Activated CD4-positive, alpha-beta T cell treated with anti-CD3 and anti-CD28 coated beads, Interleukin-2, amount 50 U/mL, for 16 hours (primary cell): ENCODE measurements at regions not wholly inside any gene's neighbourhood (a gene's known extent, or its start where the extent isn't known, plus 50 kb on each side); places are given as distances from the start of the nearest gene placed in this dataset.
A peak's percentile ranks its signal among the peaks of the same experiment; 100 is the strongest.
"Not testable (repeated sequence)": the region's sequence is repeated elsewhere in the genome, so short reads cannot be mapped to it uniquely, and the experiment has no call there.

ENCODE experiments used
- DNase-seq: peaks from one replicate; pipeline ENCODE4 v3.0.0-alpha.2; 2020

DNA sequence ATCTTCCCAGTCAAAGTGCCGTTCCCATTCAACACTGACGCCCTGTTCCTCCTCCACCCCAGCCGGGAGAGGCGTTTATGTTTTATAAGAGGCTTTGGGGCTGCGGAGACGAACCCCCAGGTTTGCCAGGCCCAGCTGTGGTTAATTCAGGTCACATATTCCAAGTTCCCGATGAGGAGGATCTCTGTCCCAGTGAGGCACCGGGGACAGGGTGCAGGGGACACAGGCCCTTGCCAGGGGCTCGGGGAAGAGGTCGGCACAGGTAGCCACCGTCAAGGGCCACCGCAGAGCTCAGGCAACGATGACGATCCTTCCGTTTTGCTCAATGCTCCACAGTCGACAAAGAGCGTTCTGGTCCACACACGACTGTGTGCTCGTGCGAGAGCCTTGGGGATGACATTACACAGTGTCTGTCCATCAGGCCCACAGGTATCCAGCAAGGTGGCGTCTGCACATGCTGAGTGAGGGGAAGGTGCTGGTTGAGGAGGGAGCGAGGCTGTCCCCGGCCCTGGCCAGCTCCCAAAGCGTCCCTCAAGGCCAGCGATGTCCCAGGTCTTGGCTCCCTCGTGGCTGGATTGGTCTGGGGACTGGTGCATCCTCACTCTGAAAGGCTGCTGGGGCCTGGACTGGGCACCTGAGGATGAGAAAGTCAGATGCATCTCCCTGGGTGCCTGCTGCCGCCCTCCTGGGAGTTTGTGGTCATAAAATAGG lies 189.2 kb upstream of the C14orf180 start:
- no peak for DNase-seq

DNA sequence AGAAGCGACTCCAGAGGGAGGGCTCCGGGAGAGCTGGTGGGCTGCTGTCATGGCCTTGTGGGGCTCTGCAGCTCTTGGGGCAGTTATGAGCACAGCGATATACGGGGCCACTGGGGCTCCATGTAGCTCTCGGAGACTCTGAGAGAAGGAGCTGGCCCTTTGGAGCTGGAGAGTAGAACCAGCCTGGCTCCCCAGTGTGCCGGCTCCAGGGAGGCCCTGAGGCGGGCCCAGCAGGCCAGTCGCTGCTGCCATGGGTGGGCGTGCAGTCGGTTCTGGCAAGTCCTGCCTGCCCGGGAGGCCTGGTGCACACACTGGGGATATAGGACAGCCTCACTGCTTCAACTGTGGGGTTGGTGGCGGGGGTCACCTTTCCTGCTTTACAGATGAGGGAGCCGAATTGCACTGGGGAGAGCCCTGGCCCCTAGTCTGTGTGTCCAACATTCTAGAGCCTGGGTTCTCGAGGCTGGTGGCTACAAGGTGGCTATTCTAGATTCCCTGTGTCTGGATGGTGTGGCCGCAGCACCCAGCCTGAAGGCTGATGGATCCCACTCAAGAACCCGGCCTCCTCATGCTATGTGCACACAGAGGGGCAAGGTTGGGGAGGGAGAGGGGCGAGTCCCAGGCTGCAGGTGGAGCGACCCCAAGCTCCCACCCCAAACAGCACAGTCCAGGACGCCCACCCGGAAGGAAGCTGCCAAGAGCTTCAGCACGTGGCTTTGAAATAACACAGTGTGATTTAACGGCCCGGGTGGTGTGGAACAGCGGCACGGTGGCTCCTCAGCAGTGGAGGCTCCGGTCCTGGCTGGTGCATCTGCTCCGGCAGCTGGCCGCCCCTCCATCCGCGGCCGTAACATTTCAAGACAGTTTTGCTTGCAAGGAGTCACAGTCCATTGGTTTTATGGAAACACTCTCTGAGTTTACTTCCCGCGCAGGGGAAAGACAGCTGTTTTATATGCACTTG lies 188.3 kb upstream of the C14orf180 start:
- no peak for DNase-seq

DNA sequence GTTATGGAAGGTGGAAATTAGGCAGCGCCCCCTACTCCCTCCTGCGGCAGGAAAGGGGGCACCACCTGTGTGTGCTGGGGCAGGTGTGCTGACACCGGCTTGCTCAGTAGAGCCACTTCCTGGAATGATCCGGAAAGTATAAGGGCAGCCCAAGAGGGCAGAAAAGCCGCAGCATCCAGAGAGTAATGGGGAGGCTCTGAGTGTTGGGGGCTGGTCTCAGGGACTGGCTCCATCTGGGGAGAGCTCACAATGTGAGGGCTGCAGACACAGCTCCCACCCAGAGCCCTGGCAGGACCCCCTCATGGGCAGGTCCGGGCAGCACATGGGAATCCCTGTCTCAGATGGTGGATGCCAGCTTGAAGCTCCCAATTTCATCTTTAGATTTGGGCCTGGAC lies 187.6 kb upstream of the C14orf180 start:
- no peak for DNase-seq

DNA sequence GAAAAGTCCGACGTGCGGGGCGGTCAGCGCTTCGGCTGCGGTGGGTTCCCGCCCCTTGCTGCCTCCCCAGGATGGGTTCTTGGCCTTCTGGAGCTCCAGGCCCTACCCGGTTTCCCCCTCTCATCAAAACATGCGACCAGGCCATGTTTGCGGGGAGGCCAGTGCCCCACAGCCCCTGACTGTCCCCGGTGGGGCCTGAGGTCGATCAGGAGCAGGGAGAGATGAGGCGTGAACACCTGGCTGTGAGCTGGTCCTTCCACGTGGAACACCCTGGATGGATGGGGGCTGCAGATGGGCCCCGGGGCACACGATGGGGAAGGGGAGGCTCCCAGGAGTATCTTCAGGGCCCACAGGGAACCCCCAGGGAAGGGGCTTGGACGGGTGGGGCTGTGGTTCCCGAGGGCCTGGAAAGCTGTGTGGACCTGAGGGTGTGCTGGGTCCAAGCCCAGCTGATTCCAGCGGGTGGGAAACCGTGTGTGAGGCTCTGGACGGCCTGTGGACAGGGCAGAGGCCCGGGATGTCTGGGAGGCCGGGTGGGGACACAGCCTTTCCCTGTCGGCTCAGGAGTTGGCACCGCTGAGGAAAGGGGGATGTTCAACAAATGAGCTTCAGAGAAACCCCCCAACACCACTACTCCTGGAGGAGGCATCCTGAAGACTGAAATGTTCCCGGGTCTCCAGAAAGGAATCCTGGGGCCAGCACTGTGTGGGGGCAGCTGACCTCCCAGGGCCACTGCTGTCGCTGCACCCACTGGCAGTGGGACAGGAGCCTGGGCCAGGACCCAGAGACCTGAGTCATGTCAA lies 187.0 kb upstream of the C14orf180 start:
- DNase-seq: no peak

DNA sequence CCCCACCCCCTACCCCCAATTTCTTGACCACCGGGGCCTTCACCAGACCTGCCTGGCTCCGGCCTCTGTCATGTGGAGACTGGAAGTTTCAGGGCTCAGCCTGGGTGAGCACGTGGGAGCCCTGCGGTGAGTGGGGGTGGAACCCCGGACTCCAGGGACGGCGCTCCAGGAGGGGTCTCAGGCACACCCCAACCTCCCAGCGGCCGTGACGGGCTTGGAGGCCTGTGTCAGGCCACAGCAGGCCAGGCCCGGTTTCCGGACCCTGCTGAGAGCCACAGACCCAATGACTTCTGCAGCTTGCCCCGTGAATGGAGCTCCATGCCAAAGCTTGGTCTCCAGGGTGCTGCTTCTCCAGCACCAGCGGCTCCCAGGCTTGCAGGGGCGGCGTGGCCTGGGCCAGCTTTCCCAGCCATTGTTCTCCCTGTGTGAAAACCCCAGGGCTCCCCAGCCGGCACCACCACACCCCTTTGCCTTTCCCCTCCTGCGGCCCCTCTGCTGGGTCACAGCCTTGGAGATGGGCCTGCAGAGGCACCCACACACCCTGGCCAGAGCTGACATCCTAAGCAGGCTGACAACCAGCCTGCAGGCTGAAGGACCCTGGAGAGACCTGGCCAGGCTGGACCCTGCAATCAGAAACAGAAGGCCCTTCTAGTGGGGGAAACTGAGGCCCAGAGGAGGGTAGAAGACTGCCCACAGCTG lies 186.2 kb upstream of the C14orf180 start:
- DNase-seq: no peak

DNA sequence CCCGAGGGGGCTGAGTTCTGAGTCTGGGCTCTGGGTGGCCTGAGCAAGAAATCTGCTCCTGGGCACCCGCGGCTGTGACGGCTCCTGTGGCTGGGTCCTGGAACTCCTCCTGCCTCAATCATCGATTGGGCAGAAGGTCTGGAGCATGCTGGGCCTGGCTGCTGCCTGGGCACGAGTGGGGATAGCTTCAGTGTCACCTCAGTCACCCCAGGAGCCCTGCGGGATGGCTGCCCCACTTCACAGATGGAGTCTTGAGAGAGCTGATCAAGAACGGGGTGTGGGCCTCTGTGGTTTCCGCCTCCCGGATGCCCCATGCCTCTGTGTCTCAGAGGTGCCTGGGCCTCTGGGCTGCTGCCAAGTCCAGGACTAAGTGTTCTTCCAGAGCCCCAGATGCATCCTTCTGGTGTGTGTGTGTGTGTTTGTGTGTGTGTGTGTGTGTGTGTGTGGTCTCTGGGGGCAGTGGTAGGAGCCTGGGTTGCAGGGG lies 185.6 kb upstream of the C14orf180 start:
- DNase-seq: peak; percentile 59

DNA sequence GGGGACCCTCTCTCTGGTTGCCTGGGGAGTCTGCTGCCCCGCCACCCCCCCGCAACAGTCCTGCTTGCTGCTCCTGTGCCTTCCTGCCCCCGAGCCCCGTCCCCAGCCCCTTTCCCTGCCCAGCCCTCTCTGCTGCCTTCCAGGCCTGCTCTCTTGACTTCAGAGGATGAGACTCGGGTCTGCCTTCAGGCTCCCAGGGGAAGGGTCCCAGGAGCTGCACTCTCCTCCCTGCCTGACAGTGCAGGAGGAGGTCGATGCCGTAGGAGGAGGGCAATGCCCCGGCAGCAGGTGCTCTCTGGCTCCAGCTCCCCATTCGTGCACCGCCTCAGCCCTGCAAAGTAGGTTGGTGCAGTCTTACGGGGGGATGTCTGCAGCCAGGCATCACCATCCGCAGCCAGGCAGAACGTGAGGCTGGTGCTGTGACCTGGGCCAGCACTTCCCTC lies 185.1 kb upstream of the C14orf180 start:
- DNase-seq: no peak

DNA sequence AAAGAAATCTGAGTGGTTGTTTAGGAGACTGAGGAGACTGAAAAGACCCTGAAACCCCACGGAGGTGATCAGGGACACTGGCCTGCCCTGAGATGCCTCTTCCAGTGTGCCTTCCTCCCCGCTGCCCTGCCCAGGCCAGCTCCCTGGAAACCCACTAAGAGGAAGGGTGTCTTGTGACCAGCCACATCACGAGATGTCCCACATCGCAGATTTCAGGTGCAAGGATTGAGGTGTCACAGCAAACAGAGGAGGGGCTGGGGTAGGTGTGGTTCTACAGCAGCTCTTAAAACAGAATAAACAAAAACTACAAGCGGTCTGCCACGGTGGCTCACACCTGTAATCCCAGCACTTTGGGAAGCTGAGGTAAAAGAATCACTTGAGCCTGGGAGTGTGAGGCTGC lies 184.3 kb upstream of the C14orf180 start:
- no peak for DNase-seq

DNA sequence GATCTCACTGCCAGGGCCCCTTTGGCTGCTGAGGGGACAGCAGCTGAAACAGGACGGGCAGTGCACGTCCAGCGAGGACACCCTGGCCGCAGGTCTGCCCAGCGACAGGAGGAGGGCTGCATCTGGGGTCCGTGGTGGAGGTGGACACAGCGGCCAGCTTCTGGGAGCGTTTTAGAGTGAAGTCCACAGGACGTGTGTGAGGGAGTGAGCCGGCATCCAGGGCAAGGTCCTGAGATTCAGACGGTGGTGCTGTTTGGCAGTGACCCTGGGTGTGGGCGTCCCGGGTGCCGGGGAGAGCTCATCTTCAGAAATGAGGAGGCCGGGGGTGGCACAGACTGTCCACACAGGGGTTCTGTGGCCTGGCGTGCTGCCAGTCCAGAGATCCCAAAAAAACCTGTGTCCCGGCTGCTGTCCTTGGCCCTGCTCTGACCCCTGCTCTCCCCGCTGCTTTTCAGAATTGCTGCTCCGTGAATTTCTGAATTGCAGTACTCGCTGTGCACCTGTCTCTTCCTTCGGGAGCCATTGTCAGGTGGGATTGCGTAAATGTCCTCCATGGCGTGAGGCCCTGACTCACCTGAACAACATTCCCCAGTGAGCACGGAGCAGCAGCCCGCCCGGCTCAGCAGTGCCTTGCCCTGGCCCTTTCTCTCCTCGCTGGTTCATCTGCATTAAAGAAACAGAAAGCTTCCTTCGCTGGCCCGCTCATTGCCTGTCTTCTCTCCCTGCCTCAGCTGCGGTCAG lies 183.5 kb upstream of the C14orf180 start:
- no peak for DNase-seq

DNA sequence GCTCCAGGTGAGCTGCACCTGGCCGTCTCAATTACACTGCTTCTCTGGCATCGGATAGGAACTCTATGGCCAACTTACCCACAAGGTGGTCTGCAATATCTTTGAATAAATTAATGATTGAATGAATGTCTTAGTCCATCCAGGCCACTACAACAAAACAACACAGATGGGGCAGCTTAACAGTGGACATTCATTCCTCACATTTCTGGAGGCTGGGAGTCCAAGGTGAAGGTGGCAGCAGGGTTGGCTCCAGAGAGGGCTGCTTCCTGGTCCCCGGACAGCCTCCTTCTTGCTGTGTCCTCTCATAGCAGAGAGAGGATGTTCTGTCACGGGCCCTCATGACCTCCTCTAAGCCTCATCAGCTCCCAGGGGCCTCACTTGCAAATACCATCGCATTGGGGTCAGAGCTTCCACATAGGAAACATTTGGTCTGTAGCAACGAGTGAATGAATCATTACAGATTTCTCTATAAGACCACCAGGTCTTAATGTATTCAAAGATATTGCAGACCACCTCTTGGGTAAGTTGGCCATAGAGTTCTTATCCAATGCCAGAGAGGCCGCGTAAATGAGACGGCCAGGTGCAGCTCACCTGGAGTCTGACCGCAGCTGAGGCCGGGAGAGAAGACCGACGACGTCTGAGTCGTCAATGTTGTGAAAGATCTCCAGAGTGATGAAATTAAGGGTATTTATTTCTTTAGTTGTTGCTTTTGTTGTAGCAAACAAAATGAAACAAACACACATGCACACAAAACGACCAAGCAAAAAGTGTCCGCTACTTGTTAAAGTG lies 182.7 kb upstream of the C14orf180 start:
- no peak for DNase-seq

DNA sequence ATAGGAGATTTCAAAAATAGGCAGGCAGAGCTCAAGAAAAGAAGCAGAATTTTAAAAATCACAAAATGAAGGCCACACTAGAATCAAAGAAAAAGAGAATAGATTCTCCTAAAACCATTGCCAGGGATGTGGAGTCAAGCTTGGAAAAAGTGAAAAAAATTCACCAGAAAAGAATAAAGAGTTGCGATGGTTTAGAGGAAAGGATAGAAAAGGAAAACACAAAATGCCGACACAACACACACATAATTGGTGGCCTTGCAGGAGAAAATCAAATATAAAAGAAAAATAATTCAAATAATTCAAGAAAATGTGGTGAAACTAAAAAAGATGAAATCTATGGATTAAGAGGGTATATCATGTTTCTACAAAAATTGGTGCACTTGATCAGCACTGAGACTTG lies 181.6 kb upstream of the C14orf180 start:
- DNase-seq: no peak

DNA sequence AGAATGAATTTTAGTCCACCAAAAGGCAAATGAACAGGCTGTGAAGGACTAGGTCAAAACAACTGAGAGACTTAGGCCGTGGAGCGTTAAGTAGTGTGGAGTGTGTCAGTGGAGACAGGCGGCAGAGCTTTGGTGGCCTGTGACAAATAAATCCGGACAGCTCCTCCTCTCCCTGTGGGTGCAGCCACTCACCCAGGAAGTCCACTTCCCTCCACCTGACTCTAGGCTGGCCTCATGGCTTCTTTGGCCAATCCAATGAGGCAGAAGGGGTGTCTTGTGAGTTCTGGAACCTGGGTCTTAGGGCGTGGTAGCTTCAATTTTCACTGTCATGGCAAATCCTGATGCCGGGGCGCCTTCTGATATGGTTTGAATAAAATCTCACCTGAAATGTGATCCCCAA lies 180.9 kb upstream of the C14orf180 start:
- DNase-seq: no peak

DNA sequence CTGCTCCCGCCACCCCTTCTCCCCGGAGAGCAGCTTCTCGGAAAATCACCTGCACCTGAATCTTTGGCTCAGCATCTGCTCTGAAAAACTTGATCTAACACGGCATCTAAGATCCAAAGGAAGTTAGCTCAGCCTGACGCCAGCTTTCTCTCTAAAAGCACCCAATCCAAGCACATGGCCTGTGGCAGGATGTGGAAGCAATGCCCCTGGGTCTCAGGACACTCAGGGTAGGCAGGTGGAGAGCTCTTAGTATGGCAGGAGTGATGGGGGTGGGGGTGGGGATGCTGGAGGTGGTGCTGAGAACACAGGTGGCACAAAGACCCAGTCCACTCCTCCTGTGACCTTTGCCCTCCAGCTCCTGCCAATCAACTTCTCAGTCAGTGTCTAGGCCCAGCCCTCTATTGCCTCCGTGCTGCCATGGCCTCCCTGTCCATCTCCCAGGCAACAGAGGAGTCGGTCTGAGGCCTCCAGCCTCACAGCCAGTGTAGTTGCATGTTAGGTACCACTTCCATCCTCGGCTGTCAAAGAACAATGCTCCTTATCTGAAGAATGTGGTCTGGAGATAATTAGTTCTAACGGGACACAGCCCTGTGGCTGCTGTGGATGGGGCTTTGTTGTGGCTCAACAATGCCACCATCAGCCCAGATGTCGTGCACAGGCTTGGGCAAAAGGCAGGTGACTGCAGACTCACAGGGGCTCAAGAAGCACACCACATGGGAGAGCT lies 180.0 kb upstream of the C14orf180 start:
- DNase-seq: no peak

DNA sequence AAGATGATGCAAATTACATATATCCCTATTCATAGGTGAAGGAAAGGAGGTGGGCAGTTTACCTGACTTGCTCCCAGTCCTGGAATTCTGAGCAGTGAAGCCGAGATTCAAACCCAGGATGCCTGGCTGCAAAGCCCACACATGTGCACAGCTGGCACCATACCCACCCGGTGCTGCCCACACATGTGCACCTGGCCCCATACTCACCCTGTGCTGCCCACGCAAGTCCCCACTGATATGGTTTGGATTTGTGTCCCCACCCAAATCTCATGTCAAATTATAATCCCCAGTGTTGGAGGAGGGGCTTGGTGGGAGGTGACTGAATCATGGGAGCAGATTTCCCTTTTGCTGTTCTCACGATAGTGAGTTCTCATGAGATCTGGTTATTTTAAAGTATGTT lies 179.2 kb upstream of the C14orf180 start:
- no peak for DNase-seq

DNA sequence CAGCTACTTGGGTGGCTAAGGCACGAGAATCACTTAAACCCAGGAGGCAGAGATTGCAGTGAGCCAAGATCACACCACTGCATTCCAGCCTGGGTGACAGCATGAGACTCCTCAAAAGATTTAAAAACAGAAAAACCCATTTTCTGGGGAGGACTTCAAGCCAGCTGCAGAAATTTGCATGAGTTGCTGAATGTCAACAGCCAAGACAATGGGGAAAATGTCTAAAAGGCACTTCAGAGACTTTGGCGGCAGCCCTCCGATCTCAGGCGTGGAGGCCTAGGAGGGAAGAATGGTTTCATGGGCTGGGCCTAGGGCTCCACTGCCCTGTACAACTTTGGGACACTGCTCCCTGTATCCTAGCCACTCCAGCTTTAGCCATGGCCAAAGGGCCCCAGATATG lies 177.8 kb upstream of the C14orf180 start:
- DNase-seq: no peak

DNA sequence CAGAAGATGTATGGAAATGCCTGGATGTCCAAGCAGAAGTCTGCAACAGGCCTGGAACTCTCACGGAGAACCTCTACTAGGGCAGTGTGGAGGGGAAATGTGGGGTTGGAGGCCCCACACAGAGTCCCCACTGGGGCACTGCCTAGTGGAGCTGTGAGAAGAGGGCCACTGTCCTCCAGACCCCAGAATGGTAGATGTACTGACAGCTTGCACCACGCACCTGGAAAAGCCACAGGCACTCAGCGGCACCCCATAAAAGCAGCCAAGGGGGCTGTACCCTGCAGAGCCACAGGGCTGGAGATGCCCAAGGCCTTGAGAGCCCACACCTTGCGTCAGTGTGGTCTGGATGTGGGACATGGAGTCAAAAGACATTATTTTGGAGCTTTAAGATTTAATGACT lies 177.3 kb upstream of the C14orf180 start:
- DNase-seq: not testable (repeated sequence)

DNA sequence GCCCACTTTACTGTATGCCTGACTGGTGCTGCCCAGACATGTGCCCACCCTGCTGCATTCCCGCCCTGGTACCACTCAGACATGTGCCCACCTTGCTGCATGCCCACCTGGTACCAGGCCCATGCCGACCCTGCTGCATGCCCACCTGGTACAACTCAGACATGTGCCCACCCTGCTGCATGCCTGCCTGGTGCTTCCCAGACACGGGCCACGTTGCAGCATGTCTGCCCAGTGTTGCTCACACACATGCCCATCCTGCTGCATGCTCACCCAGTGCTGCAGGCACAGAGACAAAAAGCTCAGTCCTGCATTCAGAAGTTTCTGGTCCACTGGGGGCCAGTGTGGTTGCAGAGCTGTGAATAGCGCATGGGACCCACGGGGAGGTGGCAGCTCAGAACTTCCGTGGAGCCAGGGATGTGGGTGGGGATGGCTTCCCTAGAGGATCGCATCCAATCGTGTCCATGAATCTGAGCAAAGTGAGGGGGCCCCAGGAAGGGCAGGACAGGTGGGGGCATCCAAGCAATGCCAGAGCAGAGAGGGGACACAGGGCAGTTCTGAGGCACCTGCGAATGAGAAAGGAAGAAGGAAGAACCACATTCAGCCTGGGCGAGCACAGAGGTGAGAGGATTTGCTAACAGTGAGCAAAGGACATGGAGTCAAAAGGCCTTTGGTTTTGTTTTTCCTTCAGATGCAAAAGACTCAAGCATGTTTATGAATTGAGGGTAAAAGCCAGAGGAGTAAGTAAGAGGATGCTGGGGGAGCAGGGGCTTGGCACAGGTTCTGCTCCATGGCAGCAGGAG lies 175.9 kb upstream of the C14orf180 start:
- no peak for DNase-seq

DNA sequence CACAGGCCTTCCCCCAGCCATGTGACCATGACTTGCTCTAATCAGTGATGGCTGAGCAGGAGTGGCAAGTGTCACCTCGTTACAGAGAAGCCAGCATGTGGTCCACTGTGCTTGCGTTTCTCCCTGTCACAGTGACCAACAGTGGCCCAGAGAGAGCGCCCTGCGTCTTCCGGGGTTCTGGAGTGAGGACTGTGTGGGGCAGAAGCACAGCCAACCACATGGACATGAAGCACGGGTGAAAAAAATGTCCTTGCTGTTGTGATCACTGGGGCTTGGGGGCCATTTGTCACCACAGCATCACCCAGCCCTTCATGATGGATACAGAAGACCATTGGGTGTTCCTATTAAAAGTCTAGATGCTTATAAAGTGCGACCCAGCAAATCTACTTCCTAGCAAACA lies 174.6 kb upstream of the C14orf180 start:
- no peak for DNase-seq
